GM12864 (cell line): ENCODE measurements at regions not wholly inside any gene's neighbourhood (a gene's known extent, or its start where the extent isn't known, plus 50 kb on each side); places are given as distances from the start of the nearest gene placed in this dataset.

Experiments
- DNase-seq: peaks from one replicate; pipeline ENCODE4 v3.0.0-alpha.2; 2011; ENCODE audit warnings: low read depth
- H3K4me3 ChIP-seq: 2 replicates; pipeline ENCODE4 v1.5.1; 2011; ENCODE audit warnings: mild to moderate bottlenecking, low read depth, low read length, control low read depth
- TF ChIP-seq, protein P1 (sequence below): IDR thresholded peaks from 2 replicates; pipeline ENCODE4 v1.5.1; 2011; ENCODE audit warnings: low read depth, mild to moderate bottlenecking, moderate library complexity, low read length, control low read depth, inconsistent platforms; ENCODE audit errors: missing control alignments

DNA sequence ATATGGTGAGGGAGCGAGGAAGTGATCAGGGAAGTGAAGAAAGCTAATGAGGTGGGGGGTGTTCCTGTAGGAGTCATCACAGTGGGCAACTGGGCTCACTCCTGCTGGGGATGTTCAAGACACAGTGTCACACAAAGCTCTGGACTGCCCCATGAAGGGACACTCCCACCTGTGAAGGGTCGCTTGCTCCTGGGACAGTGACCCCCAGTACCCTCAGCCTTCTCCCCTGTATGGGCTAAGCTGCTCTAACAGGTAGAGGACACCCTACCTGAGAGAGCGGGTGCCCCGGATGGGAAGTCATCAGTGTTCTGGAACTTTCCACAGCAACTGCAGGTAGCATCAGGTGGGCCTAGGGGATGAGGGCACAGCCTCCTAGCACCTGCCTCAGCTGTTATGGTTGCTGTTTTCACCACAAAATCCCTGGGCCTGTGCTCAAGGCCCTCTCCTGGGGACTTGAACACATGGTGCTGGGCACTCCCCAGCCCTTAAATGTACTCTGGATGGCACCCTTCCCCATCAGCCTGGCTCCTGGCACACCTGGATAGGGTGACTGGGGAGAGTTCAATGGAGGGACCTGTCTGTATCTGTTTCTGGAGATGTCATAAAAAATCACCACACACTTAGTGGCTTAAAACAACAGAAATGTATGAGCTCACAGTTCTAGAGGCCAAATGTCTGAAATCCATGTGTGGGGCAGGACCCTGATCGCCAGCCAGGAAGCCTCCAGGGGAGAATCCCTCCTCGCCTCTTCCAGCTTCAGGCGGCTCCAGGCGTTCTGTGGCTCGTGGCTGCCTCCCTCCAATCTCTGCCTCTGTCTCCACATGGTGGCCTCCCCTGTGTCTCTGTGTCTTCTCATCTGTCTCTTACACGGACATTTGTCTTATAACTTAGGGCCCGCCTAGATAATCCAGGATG lies 104.0 kb upstream of the CDH5 start:
- DNase-seq, result no peak
- H3K4me3 ChIP-seq, result no peak overlapping the region
- TF ChIP-seq, protein P1, sequence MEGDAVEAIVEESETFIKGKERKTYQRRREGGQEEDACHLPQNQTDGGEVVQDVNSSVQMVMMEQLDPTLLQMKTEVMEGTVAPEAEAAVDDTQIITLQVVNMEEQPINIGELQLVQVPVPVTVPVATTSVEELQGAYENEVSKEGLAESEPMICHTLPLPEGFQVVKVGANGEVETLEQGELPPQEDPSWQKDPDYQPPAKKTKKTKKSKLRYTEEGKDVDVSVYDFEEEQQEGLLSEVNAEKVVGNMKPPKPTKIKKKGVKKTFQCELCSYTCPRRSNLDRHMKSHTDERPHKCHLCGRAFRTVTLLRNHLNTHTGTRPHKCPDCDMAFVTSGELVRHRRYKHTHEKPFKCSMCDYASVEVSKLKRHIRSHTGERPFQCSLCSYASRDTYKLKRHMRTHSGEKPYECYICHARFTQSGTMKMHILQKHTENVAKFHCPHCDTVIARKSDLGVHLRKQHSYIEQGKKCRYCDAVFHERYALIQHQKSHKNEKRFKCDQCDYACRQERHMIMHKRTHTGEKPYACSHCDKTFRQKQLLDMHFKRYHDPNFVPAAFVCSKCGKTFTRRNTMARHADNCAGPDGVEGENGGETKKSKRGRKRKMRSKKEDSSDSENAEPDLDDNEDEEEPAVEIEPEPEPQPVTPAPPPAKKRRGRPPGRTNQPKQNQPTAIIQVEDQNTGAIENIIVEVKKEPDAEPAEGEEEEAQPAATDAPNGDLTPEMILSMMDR, result no peak

DNA sequence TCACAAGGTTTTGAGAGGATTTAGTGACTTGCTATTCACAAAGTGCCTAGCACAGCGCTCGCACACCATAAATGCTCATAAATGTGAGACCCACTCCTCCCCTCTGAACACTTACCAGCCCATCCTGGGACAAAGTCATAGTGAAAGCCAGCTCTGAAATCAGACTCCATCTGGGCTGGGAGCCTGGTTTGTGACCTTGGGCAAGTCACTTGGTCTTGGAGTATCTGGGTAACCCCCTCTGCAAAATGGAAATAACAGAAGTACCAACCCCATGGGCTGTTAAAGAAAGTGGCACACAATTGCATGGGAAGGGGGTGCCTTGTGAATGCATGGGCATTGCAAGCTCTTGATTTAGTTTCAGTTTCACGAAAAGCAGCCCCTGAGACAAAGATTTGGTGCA lies 104.7 kb upstream of the CDH5 start:
- H3K4me3 ChIP-seq, result no peak overlapping the region
- TF ChIP-seq, protein P1, result no peak

DNA sequence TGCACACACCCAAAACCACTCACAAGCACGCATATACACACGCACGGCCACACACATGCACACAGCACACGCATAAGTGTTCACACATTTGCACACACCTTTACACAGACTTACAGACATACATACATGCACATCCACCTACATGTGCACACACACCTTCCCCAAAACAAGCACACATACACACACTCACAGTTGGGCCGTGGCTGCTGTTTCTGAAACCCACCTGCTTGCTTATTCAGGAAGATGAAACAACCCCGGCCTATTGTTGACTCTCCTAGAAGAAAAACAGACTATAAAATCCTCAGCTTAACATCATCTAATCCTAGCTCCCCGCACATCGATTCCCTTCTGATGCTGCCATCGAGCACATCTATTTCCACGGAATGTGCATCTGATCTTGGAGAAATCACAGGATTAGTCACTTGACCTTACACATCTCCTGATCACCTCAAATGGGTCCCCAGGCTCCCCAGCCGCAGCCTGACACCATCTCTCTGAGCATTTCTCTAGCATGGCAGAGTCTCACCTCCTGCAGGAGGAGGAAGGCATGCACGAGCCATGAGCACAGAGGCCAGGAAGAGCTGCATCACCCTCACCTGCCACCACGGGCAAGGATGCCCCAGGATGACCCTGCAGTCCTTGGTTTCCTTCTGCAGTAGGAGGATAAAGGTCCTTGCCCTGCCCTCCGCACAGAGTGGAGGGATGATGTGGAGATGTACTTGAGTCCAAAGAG lies 105.8 kb upstream of the CDH5 start:
- TF ChIP-seq, protein P1, result no peak
- DNase-seq, result no peak
- H3K4me3 ChIP-seq, result no peak overlapping the region

More for the DNA sequence above, 104.7 kb upstream of the CDH5 start:
- DNase-seq, result no peak

DNA sequence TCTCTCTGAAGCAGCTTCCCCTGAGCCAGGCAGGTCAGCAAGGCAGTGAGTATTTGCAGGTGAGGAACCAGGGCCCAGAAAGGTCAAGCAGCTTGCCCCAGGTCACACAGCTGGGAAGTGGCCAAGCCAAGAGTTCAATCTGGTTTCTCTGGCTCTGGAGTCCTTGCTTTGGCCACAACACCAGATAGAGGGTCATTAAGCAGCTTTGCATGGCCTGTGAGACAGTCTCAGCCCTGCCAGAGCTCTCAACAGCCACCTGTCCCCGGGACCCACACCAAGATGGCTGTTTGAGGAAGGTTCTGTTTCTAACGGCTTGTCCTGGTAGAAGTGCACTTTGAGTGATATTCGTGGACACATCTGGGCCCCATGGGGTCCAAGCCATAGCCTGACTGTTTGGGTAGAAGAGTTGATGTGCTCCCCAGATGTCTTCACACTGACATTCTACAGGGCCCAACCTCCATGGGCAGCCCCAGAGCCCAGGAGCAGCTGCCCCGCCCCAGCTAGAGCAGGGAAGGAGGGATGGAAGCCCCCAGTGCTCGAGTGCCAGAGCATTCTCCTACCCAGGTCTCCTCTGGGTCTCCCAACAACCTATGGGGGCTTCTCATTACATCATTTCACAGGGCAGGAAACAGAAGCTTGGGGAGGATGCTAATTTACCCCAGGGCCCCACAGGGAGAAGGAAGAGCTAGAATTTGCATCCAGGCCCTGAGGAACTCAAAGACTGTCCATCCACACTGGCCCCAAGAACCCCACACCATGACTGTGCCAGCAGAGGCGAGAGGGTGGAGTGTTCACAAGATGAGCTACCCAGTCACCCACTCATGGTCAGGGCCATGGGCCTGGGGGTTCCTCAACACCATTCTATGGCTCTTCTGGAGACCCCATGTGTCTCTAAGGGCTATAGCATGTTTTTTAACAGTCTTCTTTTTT lies 107.3 kb upstream of the CDH5 start:
- TF ChIP-seq, protein P1, result no peak
- H3K4me3 ChIP-seq, result no peak overlapping the region
- no peak for DNase-seq

DNA sequence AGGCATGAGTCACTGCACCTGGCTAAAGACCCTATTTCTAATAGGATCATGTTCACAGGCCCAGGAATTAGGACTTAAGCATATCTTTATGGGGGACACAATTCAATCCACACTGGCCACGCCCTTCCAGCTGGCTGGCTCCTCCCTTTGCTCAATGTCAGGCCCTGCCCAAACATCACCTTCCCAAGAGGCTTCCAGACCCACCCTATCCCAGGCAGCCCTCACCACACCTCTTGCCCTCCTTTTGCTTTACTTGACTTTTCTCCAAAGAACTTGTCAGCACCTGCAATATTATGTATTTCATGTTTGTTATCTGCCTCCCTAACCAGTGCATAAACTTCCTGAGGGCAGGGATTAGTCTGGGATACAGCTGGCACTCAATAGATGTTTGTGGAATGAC lies 109.6 kb upstream of the CDH5 start:
- no peak overlapping the region for H3K4me3 ChIP-seq
- DNase-seq, result no peak
- TF ChIP-seq, protein P1, result no peak

DNA sequence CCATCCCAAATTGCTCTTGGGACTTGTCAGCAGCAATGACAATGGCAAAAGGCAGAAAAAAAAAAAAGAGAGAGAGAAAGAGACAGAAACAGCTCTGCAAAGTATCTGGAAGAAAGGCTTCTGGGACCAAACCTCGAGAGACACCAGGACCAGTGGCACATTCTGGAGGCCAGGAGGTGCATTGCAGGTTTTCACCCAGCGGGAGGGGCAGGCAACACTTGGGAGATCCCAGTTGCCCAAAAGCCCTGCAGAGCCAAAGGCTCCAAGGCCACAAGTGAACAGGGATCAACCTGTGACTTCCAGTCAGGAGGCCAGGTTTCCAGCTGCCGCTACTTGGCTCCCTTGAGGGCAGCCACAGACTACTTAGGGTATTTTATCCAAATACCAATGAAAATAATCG lies 110.8 kb upstream of the CDH5 start:
- TF ChIP-seq, protein P1, result no peak
- DNase-seq, result no peak
- no peak overlapping the region for H3K4me3 ChIP-seq
